Stimulated activated naive CD8-positive, alpha-beta T cell treated with anti-CD3 and anti-CD28 coated beads, Interleukin-15, Interleukin-2, amounts not matched to agents 100 U/mL and 50 U/mL, for 24 hours (primary cell): ENCODE measurements at regions not wholly inside any gene's neighbourhood (a gene's known extent, or its start where the extent isn't known, plus 50 kb on each side); places are given as distances from the start of the nearest gene placed in this dataset.

Experiments used
- ATAC-seq: fragments of 150-1000 bp; cut with Tn5 transposase; one replicate; pipeline ENCODE4 v1.10.0; 2021
- DNase-seq: peaks from one replicate; pipeline ENCODE4 v3.0.0; 2021

GRCh38 chr6:112725541-112726085, 378.5 kb downstream of the RFPL4B start:
- ATAC-seq: no peak
- DNase-seq: no peak

- DNase-seq (no peak), ATAC-seq (no peak)
Measured at GRCh38 chr6:112735129-112735528, 388.0 kb downstream of the RFPL4B start.

- DNase-seq: no peak
- ATAC-seq: no peak
Measured at GRCh38 chr6:112739766-112740165, 392.6 kb downstream of the RFPL4B start.

DNA sequence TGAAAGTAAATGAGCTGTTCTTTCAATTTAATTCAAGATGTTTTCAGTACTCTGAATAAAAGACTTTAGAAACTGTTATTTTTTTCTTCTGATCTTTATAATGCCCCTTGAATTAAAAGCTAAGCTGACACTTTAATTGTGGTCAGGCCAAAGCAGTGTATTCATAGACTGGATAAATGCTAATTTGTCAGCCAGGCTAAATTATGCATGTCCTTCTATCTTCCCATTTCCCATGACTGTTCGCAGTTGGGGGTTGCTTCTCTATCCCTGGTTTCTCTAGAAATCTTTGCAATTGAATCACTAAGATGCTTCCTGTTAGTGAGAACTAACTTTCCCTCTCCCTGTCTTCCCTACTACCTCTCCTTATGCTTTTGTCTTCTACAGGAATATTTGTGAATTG, 396.2 kb downstream of the RFPL4B start:
- DNase-seq (no peak), ATAC-seq (no peak)

DNA sequence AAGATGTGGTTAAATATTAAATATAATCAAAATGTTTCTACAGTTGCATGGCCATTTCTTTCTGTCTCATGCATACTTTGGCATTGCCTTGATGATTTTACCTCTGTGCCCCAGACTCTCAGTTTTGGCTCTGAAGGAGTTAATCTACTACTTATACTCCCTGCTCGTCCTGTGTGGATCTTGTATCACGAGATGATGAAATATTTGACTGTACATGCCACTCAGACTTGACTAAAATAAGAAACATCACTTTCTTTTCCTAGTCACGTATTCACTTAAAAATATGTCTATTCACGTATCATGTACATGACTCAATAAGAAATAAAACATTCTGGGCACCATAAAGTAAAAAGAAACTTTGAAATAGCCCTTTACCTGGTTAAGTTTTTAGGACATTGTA, 397.7 kb downstream of the RFPL4B start:
- DNase-seq: no peak

DNA sequence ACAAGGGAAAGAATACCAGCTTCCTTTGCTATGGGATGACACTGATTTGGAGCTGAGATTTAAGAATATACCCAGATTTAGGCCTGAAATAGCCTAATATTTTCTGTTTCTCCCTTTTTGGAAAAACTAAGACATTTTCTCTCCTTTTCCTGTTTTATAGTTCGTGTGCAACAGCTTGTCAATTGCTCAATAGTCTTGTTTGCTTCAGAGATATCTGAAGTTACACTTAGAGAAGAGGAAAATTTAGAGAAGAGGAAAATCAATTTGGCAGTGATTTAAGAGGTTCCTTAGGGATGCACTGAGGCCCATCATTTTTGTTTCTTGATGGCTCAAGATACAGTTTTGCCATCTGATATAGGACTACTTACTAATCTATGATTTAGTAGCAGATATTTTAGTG, 398.6 kb downstream of the RFPL4B start:
- DNase-seq (no peak), ATAC-seq (no peak)

More for the DNA sequence above, 397.7 kb downstream of the RFPL4B start:
- no peak for ATAC-seq

GRCh38 chr6:112749673-112750072, 402.5 kb downstream of the RFPL4B start:
- DNase-seq (no peak), ATAC-seq (no peak)

GRCh38 chr6:112752305-112752704, 405.2 kb downstream of the RFPL4B start:
- ATAC-seq: no peak

GRCh38 chr6:112752791-112753190, 405.7 kb downstream of the RFPL4B start:
- DNase-seq (no peak), ATAC-seq (no peak)

More at GRCh38 chr6:112752305-112752704, 405.2 kb downstream of the RFPL4B start:
- DNase-seq: no peak

DNA sequence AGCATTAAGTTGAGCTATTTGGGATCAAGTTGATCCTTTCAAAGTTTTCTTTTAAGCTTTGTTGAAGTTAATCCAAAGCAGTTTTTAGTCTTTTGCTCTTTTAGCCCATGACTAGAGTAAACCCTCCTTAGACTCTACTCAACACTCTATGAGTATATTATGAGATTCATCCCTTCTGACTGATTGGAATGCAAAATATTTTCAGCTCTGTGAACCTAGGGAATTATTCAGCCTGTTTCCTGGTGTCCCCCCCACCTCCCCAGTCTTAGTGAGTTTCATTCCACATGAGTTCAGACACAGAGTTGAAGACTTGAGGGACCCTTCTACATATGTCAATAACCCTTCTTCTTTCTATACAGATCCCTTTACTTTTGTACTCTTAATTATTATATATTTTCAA, 413.7 kb downstream of the RFPL4B start:
- no peak for ATAC-seq
- DNase-seq: no peak

DNA sequence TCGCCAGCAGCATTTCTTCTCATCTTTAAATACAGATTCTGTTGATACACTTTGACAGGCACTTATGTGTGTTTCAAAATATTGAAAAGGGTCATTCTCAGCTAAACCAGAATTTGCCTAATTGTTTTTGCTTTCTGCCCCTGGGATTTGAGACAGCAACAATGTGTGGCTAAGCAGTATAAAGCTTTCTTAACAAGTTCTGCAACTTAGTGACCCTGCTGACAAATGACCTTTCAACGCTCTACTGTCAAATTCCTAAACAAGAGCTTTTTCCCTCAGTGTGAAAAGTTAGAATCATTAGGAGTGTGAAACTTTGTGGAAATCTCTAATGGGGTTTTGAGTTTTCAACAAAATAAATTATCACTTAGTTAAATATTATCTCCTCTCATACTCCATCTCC, 414.6 kb downstream of the RFPL4B start:
- no peak for DNase-seq
- ATAC-seq: no peak

- DNase-seq (no peak), ATAC-seq (no peak)
Measured at GRCh38 chr6:112764377-112764776, 417.2 kb downstream of the RFPL4B start.

- no peak for DNase-seq
- ATAC-seq: no peak
Measured at GRCh38 chr6:112770308-112770707, 423.2 kb downstream of the RFPL4B start.

DNA sequence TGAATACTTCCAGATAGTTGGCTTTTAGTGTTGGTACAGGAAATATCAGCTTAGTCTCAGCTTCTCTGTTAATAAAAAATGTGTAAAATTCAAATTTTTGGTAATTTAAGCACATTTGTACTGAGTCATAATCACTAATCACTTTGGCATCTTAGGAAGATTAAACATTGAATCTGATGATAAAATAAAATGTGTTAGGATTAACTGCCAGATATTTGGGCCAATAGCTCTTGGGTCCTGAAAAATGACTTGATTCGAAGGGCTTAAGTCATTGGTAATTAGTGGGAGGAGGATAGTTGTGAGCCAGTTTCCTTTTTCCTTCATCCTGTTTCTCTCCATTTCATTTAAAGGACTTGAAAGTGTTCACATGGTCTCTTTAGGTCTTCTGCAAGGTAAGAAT, 426.1 kb downstream of the RFPL4B start:
- DNase-seq: no peak
- ATAC-seq: no peak

GRCh38 chr6:112774319-112774718, 427.2 kb downstream of the RFPL4B start:
- no peak for ATAC-seq

GRCh38 chr6:112780498-112781096, 433.5 kb downstream of the RFPL4B start:
- no peak for ATAC-seq
- DNase-seq: peak; percentile 38

More at GRCh38 chr6:112774319-112774718, 427.2 kb downstream of the RFPL4B start:
- no peak for DNase-seq

DNA sequence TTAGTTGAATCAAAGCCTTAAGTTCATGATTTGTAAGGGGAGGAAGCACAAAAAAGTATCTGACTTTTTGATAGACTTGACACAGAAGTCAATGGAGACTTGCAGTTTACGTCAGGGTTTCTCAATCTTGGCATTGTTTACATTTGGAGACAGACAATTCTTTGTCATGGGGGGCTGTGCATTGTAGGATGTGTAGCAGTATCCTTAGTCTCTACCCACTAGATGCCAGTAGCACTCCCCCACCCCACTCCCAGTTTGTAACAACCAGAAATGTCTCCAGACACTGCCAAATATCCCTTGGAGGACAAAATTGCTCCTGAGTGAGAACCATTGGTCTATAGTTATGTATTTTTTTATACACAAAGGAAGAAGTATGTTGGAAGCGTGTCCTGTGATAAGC, 434.1 kb downstream of the RFPL4B start:
- no peak for ATAC-seq
- DNase-seq: no peak

- ATAC-seq: no peak
- DNase-seq: no peak
Measured at GRCh38 chr6:112785408-112785807, 438.3 kb downstream of the RFPL4B start.

- no peak for DNase-seq
- no peak for ATAC-seq
Measured at GRCh38 chr6:112786801-112787200, 439.7 kb downstream of the RFPL4B start.

DNA sequence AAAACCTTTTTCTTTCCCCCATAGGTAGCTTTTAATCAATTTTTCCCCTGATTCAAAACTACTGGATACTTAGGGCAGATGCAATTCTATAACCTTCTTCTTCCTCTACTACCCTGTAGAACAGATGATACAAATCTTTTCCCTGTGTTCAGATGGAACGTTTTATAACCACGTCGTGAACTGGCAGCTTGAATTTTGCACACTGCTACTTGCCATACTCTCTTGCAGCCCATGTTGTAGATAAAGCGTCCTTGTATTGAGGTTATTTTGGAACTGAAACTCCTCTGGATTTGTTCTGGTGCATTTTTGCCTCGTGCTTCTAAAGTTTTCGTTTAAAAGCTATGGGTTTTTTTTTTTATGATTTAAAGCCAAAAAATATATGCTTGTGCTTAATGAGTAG, 440.2 kb downstream of the RFPL4B start:
- DNase-seq (no peak), ATAC-seq (no peak)

GRCh38 chr6:112795316-112795715, 448.2 kb downstream of the RFPL4B start:
- DNase-seq: no peak
- ATAC-seq: no peak

DNA sequence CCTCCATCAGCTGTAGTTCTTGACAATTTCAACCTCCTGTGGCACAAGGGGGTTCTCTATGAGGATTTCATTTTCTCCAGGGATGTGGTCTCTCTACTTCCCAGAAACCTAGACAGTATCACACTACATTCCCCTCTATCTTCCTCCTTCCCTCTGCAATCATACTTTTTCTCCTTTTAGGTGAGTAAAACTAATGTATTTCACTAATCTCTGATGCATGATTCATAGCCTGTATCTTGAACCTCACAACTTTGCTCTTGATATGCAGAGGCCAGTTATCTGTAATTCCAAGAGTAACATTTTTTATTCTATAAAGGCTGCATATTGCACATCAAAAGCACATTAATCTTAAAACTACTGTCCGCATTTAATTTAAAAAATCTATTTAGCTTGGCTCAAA, 449.6 kb downstream of the RFPL4B start:
- ATAC-seq (no peak), DNase-seq (no peak)

DNA sequence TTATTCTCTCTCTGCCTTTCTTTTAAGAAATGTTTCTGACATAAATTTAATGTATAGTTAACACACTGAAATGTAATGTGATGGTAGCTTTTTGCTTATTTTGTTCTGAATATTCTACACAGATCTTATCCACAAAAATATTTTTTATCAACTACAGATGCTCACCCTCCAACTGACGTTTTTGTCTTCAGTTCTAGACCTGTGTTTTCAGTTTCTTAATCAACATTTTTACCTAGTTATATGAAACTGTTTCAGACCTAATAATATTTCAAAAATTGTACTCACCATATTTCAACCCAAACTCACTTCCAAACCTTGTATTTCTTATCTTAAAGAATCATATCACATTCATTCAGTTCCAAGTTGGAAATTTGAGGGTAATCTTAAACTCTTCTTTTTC, 452.8 kb downstream of the RFPL4B start:
- no peak for ATAC-seq
- no peak for DNase-seq

- DNase-seq (no peak), ATAC-seq (no peak)
Measured at GRCh38 chr6:112800439-112800838, 453.3 kb downstream of the RFPL4B start.

- DNase-seq (no peak), ATAC-seq (no peak)
Measured at GRCh38 chr6:112800916-112801315, 453.8 kb downstream of the RFPL4B start.
